HG03575 (cell line): ENCODE measurements at regions not wholly inside any gene's neighbourhood (a gene's known extent, or its start where the extent isn't known, plus 50 kb on each side); places are given as distances from the start of the nearest gene placed in this dataset.
A peak's percentile ranks its signal among the peaks of the same experiment; 100 is the strongest.

Source experiments
- ATAC-seq: cut with Tn5 transposase; IDR thresholded peaks from one replicate; pipeline ENCODE4 v1.9.1; 2021; ENCODE audit not compliant: unreplicated experiment, insufficient number of reproducible peaks, low FRiP score; ENCODE audit errors: extremely low read depth

GRCh38 chr5:168151041-168151440 is 140.4 kb upstream of the WWC1 start:
- no peak for ATAC-seq

GRCh38 chr5:168152660-168153059 is 138.8 kb upstream of the WWC1 start:
- no peak for ATAC-seq

GRCh38 chr5:168153263-168153875 is 138.1 kb upstream of the WWC1 start:
- no peak for ATAC-seq

GRCh38 chr5:168153876-168154270 is 137.6 kb upstream of the WWC1 start:
- ATAC-seq: no peak

- no peak for ATAC-seq
Observed at GRCh38 chr5:168155585-168155984, 135.9 kb upstream of the WWC1 start.

- no peak for ATAC-seq
Observed at GRCh38 chr5:168156170-168156569, 135.3 kb upstream of the WWC1 start.

GRCh38 chr5:168157141-168157540 is 134.3 kb upstream of the WWC1 start:
- no peak for ATAC-seq

GRCh38 chr5:168159425-168159824 is 132.0 kb upstream of the WWC1 start:
- peak; percentile 53 for ATAC-seq

GRCh38 chr5:168162464-168162863 is 129.0 kb upstream of the WWC1 start:
- ATAC-seq: no peak

- ATAC-seq: no peak
Observed at GRCh38 chr5:168163966-168164365, 127.5 kb upstream of the WWC1 start.

- ATAC-seq: no peak
Observed at GRCh38 chr5:168165221-168165914, 126.1 kb upstream of the WWC1 start.

- no peak for ATAC-seq
Observed at GRCh38 chr5:168165977-168166376, 125.5 kb upstream of the WWC1 start.

GRCh38 chr5:168167338-168167737 is 124.1 kb upstream of the WWC1 start:
- no peak for ATAC-seq

GRCh38 chr5:168168978-168169698 is 122.3 kb upstream of the WWC1 start:
- ATAC-seq: no peak

GRCh38 chr5:168169791-168170190 is 121.7 kb upstream of the WWC1 start:
- ATAC-seq: no peak

- ATAC-seq: no peak
Observed at GRCh38 chr5:168171901-168172759, 119.3 kb upstream of the WWC1 start.

- ATAC-seq: no peak
Observed at GRCh38 chr5:168172760-168173223, 118.7 kb upstream of the WWC1 start.

- no peak for ATAC-seq
Observed at GRCh38 chr5:168174376-168174775, 117.1 kb upstream of the WWC1 start.

GRCh38 chr5:168176251-168176650 is 115.2 kb upstream of the WWC1 start:
- ATAC-seq: no peak
